Neutrophil (primary cell): ENCODE measurements at regions not wholly inside any gene's neighbourhood (a gene's known extent, or its start where the extent isn't known, plus 50 kb on each side); places are given as distances from the start of the nearest gene placed in this dataset.

Source experiments
- H3K27ac ChIP-seq: fragments of 200-600 bp; sonication (generic); 2 replicates; pipeline ENCODE4 v1.5.1; 2016; ENCODE audit warnings: mild to moderate bottlenecking, moderate library complexity
- H3K27me3 ChIP-seq: fragments of 200-600 bp; sonication (generic); 2 replicates; pipeline ENCODE4 v1.6.0; 2016; ENCODE audit warnings: mild to moderate bottlenecking
- H3K36me3 ChIP-seq: fragments of 200-600 bp; sonication (generic); 2 replicates; pipeline ENCODE4 v1.5.1; 2017
- H3K4me1 ChIP-seq, 2 experiments: fragments of 200-600 bp in 1 of 2; sonication (generic) in 1 of 2; 1 replicate in 1 of 2; 2 replicates in 1 of 2; pipeline versions ENCODE4 v1.5.1 to v1.6.1; 2013 to 2016; ENCODE audit warnings: low read depth in 1 of 2, low read length in 1 of 2, mild to moderate bottlenecking in 1 of 2, moderate library complexity in 1 of 2; ENCODE audit not compliant: control insufficient read depth in 1 of 2, insufficient read depth in 1 of 2
- H3K4me3 ChIP-seq, 2 experiments: fragments of 200-600 bp in 1 of 2; sonication (generic) in 1 of 2; 1 replicate in 1 of 2; 2 replicates in 1 of 2; pipeline ENCODE4 v1.5.1; 2013 to 2016; ENCODE audit warnings: low read depth in 1 of 2, low read length in 1 of 2, mild to moderate bottlenecking in 1 of 2, moderate library complexity in 1 of 2
- H3K9me3 ChIP-seq: fragments of 200-600 bp; sonication (generic); 2 replicates; pipeline ENCODE4 v1.5.1; 2016
- CTCF ChIP-seq: fragments of 200-600 bp; sonication (generic); IDR thresholded peaks from 2 replicates; pipeline ENCODE4 v1.5.1; 2016; ENCODE audit warnings: antibody characterized with exemption

- no peak for TF ChIP-seq CTCF
- Histone ChIP-seq H3K4me3 (no peak overlapping the region), H3K4me1 (no peaks in the 10 kb centered on the region), H3K9me3 (no peaks in the 10 kb centered on the region), H3K27me3 (no peaks in the 10 kb centered on the region), H3K36me3 (no peaks in the 10 kb centered on the region), H3K27ac (no peak overlapping the region)
These were observed 139.5 kb downstream of the CTTN start for GRCh38 chr11:70537576-70538571.

- TF ChIP-seq CTCF: no peak
- Histone ChIP-seq H3K36me3 (no peaks in the 10 kb centered on the region), H3K27me3 (no peaks in the 10 kb centered on the region), H3K4me3 (no peak overlapping the region), H3K4me1 (no peaks in the 10 kb centered on the region), H3K9me3 (no peaks in the 10 kb centered on the region), H3K27ac (no peak overlapping the region)
These were observed 140.5 kb downstream of the CTTN start for GRCh38 chr11:70538641-70539359.

- Histone ChIP-seq H3K4me1 (no peaks in the 10 kb centered on the region), H3K27me3 (no peaks in the 10 kb centered on the region), H3K4me3 (no peak overlapping the region), H3K36me3 (no peaks in the 10 kb centered on the region), H3K9me3 (no peaks in the 10 kb centered on the region), H3K27ac (no peak overlapping the region)
- TF ChIP-seq CTCF: no peak
These were observed 141.2 kb downstream of the CTTN start for GRCh38 chr11:70539360-70540095.

- Histone ChIP-seq H3K27me3 (no peaks in the 10 kb centered on the region), H3K9me3 (no peaks in the 10 kb centered on the region), H3K4me3 (no peak overlapping the region), H3K27ac (no peak overlapping the region), H3K4me1 (no peaks in the 10 kb centered on the region), H3K36me3 (no peaks in the 10 kb centered on the region)
- TF ChIP-seq CTCF: no peak
These were observed 141.9 kb downstream of the CTTN start for GRCh38 chr11:70540196-70540595.

GRCh38 chr11:70541176-70541575 lies 142.8 kb downstream of the CTTN start:
- Histone ChIP-seq H3K4me3 (no peak overlapping the region), H3K9me3 (no peaks in the 10 kb centered on the region), H3K4me1 (no peaks in the 10 kb centered on the region), H3K36me3 (no peaks in the 10 kb centered on the region), H3K27me3 (no peaks in the 10 kb centered on the region), H3K27ac (no peak overlapping the region)
- TF ChIP-seq CTCF: no peak
